ENCODE measurements at regions not wholly inside any gene's neighbourhood (a gene's known extent, or its start where the extent isn't known, plus 50 kb on each side); places are given as distances from the start of the nearest gene placed in this dataset.

- DNase-seq (ENCODE audit: low read depth in 3 of 3): no peak
Observed at GRCh38 chr20:57056651-57057050, 209.8 kb downstream of the BMP7 start.

- DNase-seq (ENCODE audit: low read depth in 3 of 3): no peak
Observed at GRCh38 chr20:57059055-57059596, 207.3 kb downstream of the BMP7 start.

- no peak for DNase-seq (ENCODE audit: low read depth in 3 of 3)
Observed at GRCh38 chr20:57060407-57061050, 205.9 kb downstream of the BMP7 start.

- DNase-seq (ENCODE audit: low read depth in 3 of 3): no peak
Observed at GRCh38 chr20:57061051-57061900, 205.2 kb downstream of the BMP7 start.

- no peak for DNase-seq (ENCODE audit: low read depth in 3 of 3)
Observed at GRCh38 chr20:57062241-57062640, 204.2 kb downstream of the BMP7 start.

- DNase-seq (ENCODE audit: low read depth in 3 of 3): no peak
Observed at GRCh38 chr20:57062696-57063270, 203.7 kb downstream of the BMP7 start.

- no peak for DNase-seq (ENCODE audit: low read depth in 3 of 3)
Observed at GRCh38 chr20:57064836-57065235, 201.6 kb downstream of the BMP7 start.

GRCh38 chr20:57065646-57066045 is 200.8 kb downstream of the BMP7 start:
- DNase-seq (ENCODE audit: low read depth in 3 of 3): no peak

GRCh38 chr20:57066126-57066900 is 200.1 kb downstream of the BMP7 start:
- no peak for DNase-seq (ENCODE audit: low read depth in 3 of 3)

- DNase-seq (ENCODE audit: low read depth in 3 of 3): no peak
Observed at GRCh38 chr20:57069442-57069841, 197.0 kb downstream of the BMP7 start.

GRCh38 chr20:57070296-57070695 is 196.1 kb downstream of the BMP7 start:
- DNase-seq (ENCODE audit: low read depth in 3 of 3): no peak

GRCh38 chr20:57071283-57071731 is 195.1 kb downstream of the BMP7 start:
- DNase-seq (ENCODE audit: low read depth in 3 of 3): no peak

- no peak for DNase-seq (ENCODE audit: low read depth in 3 of 3)
Observed at GRCh38 chr20:57071954-57072583, 194.4 kb downstream of the BMP7 start.

GRCh38 chr20:57073402-57073801 is 193.0 kb downstream of the BMP7 start:
- DNase-seq (ENCODE audit: low read depth in 3 of 3): no peak

GRCh38 chr20:57074386-57074785 is 192.1 kb downstream of the BMP7 start:
- DNase-seq (ENCODE audit: low read depth in 3 of 3): no peak

GRCh38 chr20:57075181-57075580 is 191.3 kb downstream of the BMP7 start:
- no peak for DNase-seq (ENCODE audit: low read depth in 3 of 3)

- DNase-seq (ENCODE audit: low read depth in 3 of 3): no peak
Observed at GRCh38 chr20:57075603-57076002, 190.8 kb downstream of the BMP7 start.

- no peak for DNase-seq (ENCODE audit: low read depth in 3 of 3)
Observed at GRCh38 chr20:57076152-57076652, 190.2 kb downstream of the BMP7 start.

GRCh38 chr20:57076951-57077350 is 189.5 kb downstream of the BMP7 start:
- no peak for DNase-seq (ENCODE audit: low read depth in 3 of 3)

GRCh38 chr20:57078116-57078515 is 188.3 kb downstream of the BMP7 start:
- DNase-seq (ENCODE audit: low read depth in 3 of 3): no peak
